ENCODE measurements at regions not wholly inside any gene's neighbourhood (a gene's known extent, or its start where the extent isn't known, plus 50 kb on each side); places are given as distances from the start of the nearest gene placed in this dataset.

- no peak for TF ChIP-seq CTCF (IDR thresholded peaks at IDR 0.05; ENCODE audit: insufficient read depth in 1 of 2, low read depth in 1 of 2, low read length in 1 of 2, severe bottlenecking in 1 of 2, unreplicated experiment in 1 of 2)
- ChIA-PET POLR2A (no interaction called here), CTCF (no interaction called here)
- Mint-ChIP-seq H3K4me1 (ENCODE audit: low read depth, unreplicated experiment) (no peaks in the 10 kb centered on the region), H3K27me3 (ENCODE audit: insufficient read depth, unreplicated experiment) (peaks cover 12% of the 10 kb centered on the region), H3K4me3 (ENCODE audit: unreplicated experiment) (no peak overlapping the region), H3K36me3 (ENCODE audit: insufficient read depth, unreplicated experiment) (no peaks in the 10 kb centered on the region), H3K27ac (ENCODE audit: unreplicated experiment) (no peak overlapping the region), H3K9me3 (ENCODE audit: unreplicated experiment) (peaks cover 19% of the 10 kb centered on the region)
- BruUV-seq (replicated peaks), result no TSS peak
- H3K4me3 ChIP-seq (ENCODE audit: low read depth, low read length), result no peak overlapping the region
- no peaks in the 10 kb centered on the region for H3K27me3 ChIP-seq (replicated peaks; ENCODE audit: control insufficient read depth, insufficient read depth, low read length)
- intact Hi-C loops (cut with micrococcal nuclease; ENCODE audit: unreplicated experiment), result no loop called here
- no peak for DNase-seq
- no peaks in the 10 kb centered on the region for H3K4me1 ChIP-seq
- H3K36me3 ChIP-seq (ENCODE audit: control insufficient read depth, insufficient read depth, low read length), result no peaks in the 10 kb centered on the region
- peaks cover 16% of the 10 kb centered on the region for H3K9me3 ChIP-seq
Observed at GRCh38 chr19:33898062-33898677, 101.5 kb downstream of the KCTD15 start.

GRCh38 chr19:33900817-33901216 lies 104.1 kb downstream of the KCTD15 start:
- Histone ChIP-seq H3K4me1 (no peaks in the 10 kb centered on the region), H3K27me3 (replicated peaks; ENCODE audit: control insufficient read depth, insufficient read depth, low read length) (no peaks in the 10 kb centered on the region), H3K4me3 (ENCODE audit: low read depth, low read length) (no peak overlapping the region), H3K36me3 (ENCODE audit: control insufficient read depth, insufficient read depth, low read length) (no peaks in the 10 kb centered on the region), H3K9me3 (peaks cover 16% of the 10 kb centered on the region)
- DNase-seq, result no peak
- Mint-ChIP-seq H3K36me3 (ENCODE audit: insufficient read depth, unreplicated experiment) (no peaks in the 10 kb centered on the region), H3K27me3 (ENCODE audit: insufficient read depth, unreplicated experiment) (no peaks in the 10 kb centered on the region), H3K4me1 (ENCODE audit: low read depth, unreplicated experiment) (no peaks in the 10 kb centered on the region), H3K9me3 (ENCODE audit: unreplicated experiment) (peaks cover 19% of the 10 kb centered on the region), H3K27ac (ENCODE audit: unreplicated experiment) (no peak overlapping the region), H3K4me3 (ENCODE audit: unreplicated experiment) (no peak overlapping the region)
- ChIA-PET CTCF (no interaction called here), POLR2A (no interaction called here)
- no TSS peak for BruUV-seq (replicated peaks)
- intact Hi-C loops (cut with micrococcal nuclease; ENCODE audit: unreplicated experiment), result no loop called here
- no peak for TF ChIP-seq CTCF (IDR thresholded peaks at IDR 0.05; ENCODE audit: insufficient read depth in 1 of 2, low read depth in 1 of 2, low read length in 1 of 2, severe bottlenecking in 1 of 2, unreplicated experiment in 1 of 2)

GRCh38 chr19:33902395-33902794 lies 105.7 kb downstream of the KCTD15 start:
- POLR2A ChIA-PET, result interaction anchor here (0.5 kb wide), 1 partner anchor 775 kb away, joined by 3 read pairs; the partner anchor contains the start of gene ZNF302
- DNase-seq, result no peak
- CTCF ChIA-PET, result no interaction called here
- Histone ChIP-seq H3K36me3 (ENCODE audit: control insufficient read depth, insufficient read depth, low read length) (no peaks in the 10 kb centered on the region), H3K4me1 (peaks cover 5% of the 10 kb centered on the region), H3K9me3 (peaks cover 12% of the 10 kb centered on the region), H3K27me3 (replicated peaks; ENCODE audit: control insufficient read depth, insufficient read depth, low read length) (no peaks in the 10 kb centered on the region), H3K4me3 (ENCODE audit: low read depth, low read length) (no peak overlapping the region)
- intact Hi-C loops (cut with micrococcal nuclease; ENCODE audit: unreplicated experiment), result no loop called here
- H3K27me3 Mint-ChIP-seq (ENCODE audit: insufficient read depth, unreplicated experiment), result no peaks in the 10 kb centered on the region
- H3K9me3 Mint-ChIP-seq (ENCODE audit: unreplicated experiment), result peaks cover 18% of the 10 kb centered on the region
- no peak for TF ChIP-seq CTCF (IDR thresholded peaks at IDR 0.05; ENCODE audit: insufficient read depth in 1 of 2, low read depth in 1 of 2, low read length in 1 of 2, severe bottlenecking in 1 of 2, unreplicated experiment in 1 of 2)
- no peaks in the 10 kb centered on the region for H3K4me1 Mint-ChIP-seq (ENCODE audit: low read depth, unreplicated experiment)
- H3K4me3 Mint-ChIP-seq (ENCODE audit: unreplicated experiment), result no peak overlapping the region
- no peak overlapping the region for H3K27ac Mint-ChIP-seq (ENCODE audit: unreplicated experiment)
- no TSS peak for BruUV-seq (replicated peaks)
- no peaks in the 10 kb centered on the region for H3K36me3 Mint-ChIP-seq (ENCODE audit: insufficient read depth, unreplicated experiment)

Measured in Caco-2 (cell line).